ENCODE measurements at regions not wholly inside any gene's neighbourhood (a gene's known extent, or its start where the extent isn't known, plus 50 kb on each side); places are given as distances from the start of the nearest gene placed in this dataset.

DNA sequence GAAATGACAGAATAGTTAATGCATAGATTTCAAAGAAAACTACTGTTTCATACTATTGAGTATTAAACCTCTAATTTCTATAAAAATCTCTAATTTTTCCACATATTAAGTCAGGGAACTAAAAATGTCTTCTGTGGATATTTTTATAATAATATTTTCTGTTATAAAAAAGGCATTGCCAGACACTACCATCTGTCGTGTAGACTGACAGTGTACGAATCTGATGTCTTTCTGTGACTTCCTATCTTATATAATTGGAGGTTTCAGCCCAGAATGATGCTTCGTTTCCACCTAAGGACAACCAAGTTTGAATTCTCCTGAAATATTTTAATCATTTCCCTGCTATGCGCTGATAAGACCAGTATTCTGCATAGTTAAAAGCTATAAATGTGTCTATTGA lies 456.6 kb upstream of the ARRDC3 start:
- TF ChIP-seq TAF1 (IDR thresholded peaks at IDR 0.05; ENCODE audit: low read depth) (no peak), FOXM1 (IDR thresholded peaks at IDR 0.05; ENCODE audit: borderline replicate concordance, low read depth) (no peak), REST (IDR thresholded peaks at IDR 0.05; ENCODE audit: low read depth) (no peak), EP300 (IDR thresholded peaks at IDR 0.05; ENCODE audit: borderline replicate concordance) (no peak)
- TF ChIP-seq, protein P1, sequence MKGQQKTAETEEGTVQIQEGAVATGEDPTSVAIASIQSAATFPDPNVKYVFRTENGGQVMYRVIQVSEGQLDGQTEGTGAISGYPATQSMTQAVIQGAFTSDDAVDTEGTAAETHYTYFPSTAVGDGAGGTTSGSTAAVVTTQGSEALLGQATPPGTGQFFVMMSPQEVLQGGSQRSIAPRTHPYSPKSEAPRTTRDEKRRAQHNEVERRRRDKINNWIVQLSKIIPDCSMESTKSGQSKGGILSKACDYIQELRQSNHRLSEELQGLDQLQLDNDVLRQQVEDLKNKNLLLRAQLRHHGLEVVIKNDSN (IDR thresholded peaks at IDR 0.05), result no peak
